Activated naive CD8-positive, alpha-beta T cell treated with anti-CD3 and anti-CD28 coated beads, Interleukin-2, amount 10 ng/mL, durations not matched to agents 7 days and 5 days (primary cell): ENCODE measurements at regions not wholly inside any gene's neighbourhood (a gene's known extent, or its start where the extent isn't known, plus 50 kb on each side); places are given as distances from the start of the nearest gene placed in this dataset.

ENCODE experiments used
- ATAC-seq: fragments of 150-1000 bp; cut with Tn5 transposase; one replicate; pipeline ENCODE4 v1.10.0; 2021; ENCODE audit warnings: low read depth, moderate library complexity
- POLR2A ChIA-PET: fragments of 350-600 bp; sonication (Branson Sonifier 250); formaldehyde crosslinking; loops from one replicate; lab custom pipeline; 2021; ENCODE audit warnings: antibody characterized with exemption; lab: Charles Lee
- DNase-seq: peaks from one replicate; pipeline ENCODE4 v3.0.0; 2021
- H3K27ac Mint-ChIP-seq: one replicate; pipeline ENCODE4 v1.8.0; 2022; ENCODE audit warnings: mild to moderate bottlenecking, mixed read lengths
- H3K27me3 Mint-ChIP-seq: one replicate; pipeline ENCODE4 v1.8.0; 2022; ENCODE audit warnings: mild to moderate bottlenecking, moderate library complexity, mixed read lengths
- H3K36me3 Mint-ChIP-seq: one replicate; pipeline ENCODE4 v1.8.0; 2021; ENCODE audit warnings: mild to moderate bottlenecking, mixed read lengths
- H3K4me1 Mint-ChIP-seq: one replicate; pipeline ENCODE4 v1.8.0; 2021; ENCODE audit warnings: mixed read lengths
- H3K4me3 Mint-ChIP-seq: one replicate; pipeline ENCODE4 v1.8.0; 2022; ENCODE audit warnings: mild to moderate bottlenecking, moderate library complexity, mixed read lengths
- H3K9me3 Mint-ChIP-seq: one replicate; pipeline ENCODE4 v1.8.0; 2021; ENCODE audit warnings: mixed read lengths

- Mint-ChIP-seq H3K27me3 (peaks cover 61% of the 10 kb centered on the region), H3K27ac (no peak overlapping the region), H3K4me1 (no peaks in the 10 kb centered on the region), H3K4me3 (no peak overlapping the region), H3K9me3 (no peaks in the 10 kb centered on the region), H3K36me3 (no peaks in the 10 kb centered on the region)
- no peak for DNase-seq
- ATAC-seq: no peak
- POLR2A ChIA-PET: no interaction called here
These were observed 83.6 kb upstream of the CYP1B1 start for GRCh38 chr2:38159597-38159996.

- Mint-ChIP-seq H3K4me3 (no peak overlapping the region), H3K9me3 (no peaks in the 10 kb centered on the region), H3K4me1 (no peaks in the 10 kb centered on the region), H3K27ac (no peak overlapping the region), H3K27me3 (peaks cover 63% of the 10 kb centered on the region), H3K36me3 (no peaks in the 10 kb centered on the region)
- no peak for DNase-seq
- no peak for ATAC-seq
- POLR2A ChIA-PET: no interaction called here
These were observed 83.2 kb upstream of the CYP1B1 start for GRCh38 chr2:38159191-38159590.

GRCh38 chr2:38158378-38159118 lies 82.6 kb upstream of the CYP1B1 start:
- no peak for ATAC-seq

GRCh38 chr2:38156436-38156835 lies 80.5 kb upstream of the CYP1B1 start:
- Mint-ChIP-seq H3K27ac (no peak overlapping the region), H3K36me3 (no peaks in the 10 kb centered on the region), H3K27me3 (peaks cover 55% of the 10 kb centered on the region), H3K4me1 (no peaks in the 10 kb centered on the region), H3K9me3 (no peaks in the 10 kb centered on the region), H3K4me3 (no peak overlapping the region)
- POLR2A ChIA-PET: no interaction called here
- DNase-seq: no peak
- no peak for ATAC-seq

More at GRCh38 chr2:38158378-38159118, 82.6 kb upstream of the CYP1B1 start:
- Mint-ChIP-seq H3K36me3 (no peaks in the 10 kb centered on the region), H3K27me3 (peaks cover 61% of the 10 kb centered on the region), H3K4me1 (no peaks in the 10 kb centered on the region), H3K4me3 (no peak overlapping the region), H3K9me3 (no peaks in the 10 kb centered on the region), H3K27ac (no peak overlapping the region)
- no peak for DNase-seq
- POLR2A ChIA-PET: no interaction called here

- Mint-ChIP-seq H3K27ac (no peak overlapping the region), H3K27me3 (peaks cover 52% of the 10 kb centered on the region), H3K4me1 (no peaks in the 10 kb centered on the region), H3K36me3 (no peaks in the 10 kb centered on the region), H3K9me3 (no peaks in the 10 kb centered on the region), H3K4me3 (no peak overlapping the region)
- DNase-seq (no peak), ATAC-seq (no peak)
- POLR2A ChIA-PET: no interaction called here
These were observed 79.1 kb upstream of the CYP1B1 start for GRCh38 chr2:38155015-38155414.

GRCh38 chr2:38154395-38154794 lies 78.4 kb upstream of the CYP1B1 start:
- H3K36me3 Mint-ChIP-seq: no peaks in the 10 kb centered on the region
- H3K4me3 Mint-ChIP-seq: no peak overlapping the region
- peaks cover 51% of the 10 kb centered on the region for H3K27me3 Mint-ChIP-seq
- H3K9me3 Mint-ChIP-seq: no peaks in the 10 kb centered on the region
- no peak for DNase-seq
- POLR2A ChIA-PET: no interaction called here
- no peak overlapping the region for H3K27ac Mint-ChIP-seq
- no peaks in the 10 kb centered on the region for H3K4me1 Mint-ChIP-seq
- ATAC-seq: no peak

- DNase-seq (no peak), ATAC-seq (no peak)
- H3K9me3 Mint-ChIP-seq: no peaks in the 10 kb centered on the region
- H3K27me3 Mint-ChIP-seq: peaks cover 48% of the 10 kb centered on the region
- H3K36me3 Mint-ChIP-seq: no peaks in the 10 kb centered on the region
- POLR2A ChIA-PET: no interaction called here
- no peak overlapping the region for H3K4me3 Mint-ChIP-seq
- no peaks in the 10 kb centered on the region for H3K4me1 Mint-ChIP-seq
- H3K27ac Mint-ChIP-seq: no peak overlapping the region
These were observed 77.7 kb upstream of the CYP1B1 start for GRCh38 chr2:38153476-38154135.

- H3K4me3 Mint-ChIP-seq: no peak overlapping the region
- ATAC-seq (no peak), DNase-seq (no peak)
- H3K27me3 Mint-ChIP-seq: peaks cover 42% of the 10 kb centered on the region
- H3K9me3 Mint-ChIP-seq: no peaks in the 10 kb centered on the region
- no peaks in the 10 kb centered on the region for H3K4me1 Mint-ChIP-seq
- no peaks in the 10 kb centered on the region for H3K36me3 Mint-ChIP-seq
- POLR2A ChIA-PET: no interaction called here
- no peak overlapping the region for H3K27ac Mint-ChIP-seq
These were observed 77.0 kb upstream of the CYP1B1 start for GRCh38 chr2:38152913-38153312.

GRCh38 chr2:38152035-38152434 lies 76.1 kb upstream of the CYP1B1 start:
- no peak for ATAC-seq
- POLR2A ChIA-PET: no interaction called here
- peaks cover 35% of the 10 kb centered on the region for H3K27me3 Mint-ChIP-seq
- H3K27ac Mint-ChIP-seq: no peak overlapping the region
- no peak for DNase-seq
- H3K4me1 Mint-ChIP-seq: peaks cover 3% of the 10 kb centered on the region
- no peaks in the 10 kb centered on the region for H3K36me3 Mint-ChIP-seq
- no peaks in the 10 kb centered on the region for H3K9me3 Mint-ChIP-seq
- no peak overlapping the region for H3K4me3 Mint-ChIP-seq

GRCh38 chr2:38149531-38149930 lies 73.6 kb upstream of the CYP1B1 start:
- DNase-seq: no peak
- Mint-ChIP-seq H3K4me1 (peaks cover 8% of the 10 kb centered on the region), H3K9me3 (no peaks in the 10 kb centered on the region), H3K36me3 (no peaks in the 10 kb centered on the region), H3K4me3 (no peak overlapping the region), H3K27me3 (peaks cover 17% of the 10 kb centered on the region), H3K27ac (no peak overlapping the region)
- POLR2A ChIA-PET: no interaction called here
- ATAC-seq: no peak

GRCh38 chr2:38148501-38148900 lies 72.5 kb upstream of the CYP1B1 start:
- POLR2A ChIA-PET: no interaction called here

GRCh38 chr2:38147333-38148121 lies 71.6 kb upstream of the CYP1B1 start:
- peaks cover 8% of the 10 kb centered on the region for H3K27me3 Mint-ChIP-seq
- no peak overlapping the region for H3K27ac Mint-ChIP-seq
- H3K9me3 Mint-ChIP-seq: no peaks in the 10 kb centered on the region
- POLR2A ChIA-PET: interaction anchor here (0.7 kb wide), 1 partner anchor 253 kb away, joined by 3 read pairs; no protein-coding TSS in a partner anchor
- H3K4me3 Mint-ChIP-seq: no peak overlapping the region
- ATAC-seq (no peak), DNase-seq (no peak)
- peaks cover 8% of the 10 kb centered on the region for H3K4me1 Mint-ChIP-seq
- no peaks in the 10 kb centered on the region for H3K36me3 Mint-ChIP-seq

More at GRCh38 chr2:38148501-38148900, 72.5 kb upstream of the CYP1B1 start:
- H3K36me3 Mint-ChIP-seq: no peaks in the 10 kb centered on the region
- no peak overlapping the region for H3K4me3 Mint-ChIP-seq
- H3K4me1 Mint-ChIP-seq: peaks cover 8% of the 10 kb centered on the region
- ATAC-seq: no peak
- no peak overlapping the region for H3K27ac Mint-ChIP-seq
- DNase-seq: no peak
- no peaks in the 10 kb centered on the region for H3K9me3 Mint-ChIP-seq
- peaks cover 9% of the 10 kb centered on the region for H3K27me3 Mint-ChIP-seq

GRCh38 chr2:38146907-38147307 lies 71.0 kb upstream of the CYP1B1 start:
- Mint-ChIP-seq H3K27ac (no peak overlapping the region), H3K27me3 (peaks cover 12% of the 10 kb centered on the region), H3K4me1 (peaks cover 8% of the 10 kb centered on the region), H3K9me3 (no peaks in the 10 kb centered on the region), H3K36me3 (no peaks in the 10 kb centered on the region), H3K4me3 (peak overlapping the region; percentile 20)
- ATAC-seq: no peak
- POLR2A ChIA-PET: no interaction called here
- DNase-seq: no peak
